Fibroblast of skin of abdomen (primary cell): ENCODE measurements at regions not wholly inside any gene's neighbourhood (a gene's known extent, or its start where the extent isn't known, plus 50 kb on each side); places are given as distances from the start of the nearest gene placed in this dataset.
"Not testable (repeated sequence)": the region's sequence is repeated elsewhere in the genome, so short reads cannot be mapped to it uniquely, and the experiment has no call there.

Experiments
- DNase-seq: peaks from one replicate; pipeline ENCODE4 v3.0.0-alpha.2; 2013

DNA sequence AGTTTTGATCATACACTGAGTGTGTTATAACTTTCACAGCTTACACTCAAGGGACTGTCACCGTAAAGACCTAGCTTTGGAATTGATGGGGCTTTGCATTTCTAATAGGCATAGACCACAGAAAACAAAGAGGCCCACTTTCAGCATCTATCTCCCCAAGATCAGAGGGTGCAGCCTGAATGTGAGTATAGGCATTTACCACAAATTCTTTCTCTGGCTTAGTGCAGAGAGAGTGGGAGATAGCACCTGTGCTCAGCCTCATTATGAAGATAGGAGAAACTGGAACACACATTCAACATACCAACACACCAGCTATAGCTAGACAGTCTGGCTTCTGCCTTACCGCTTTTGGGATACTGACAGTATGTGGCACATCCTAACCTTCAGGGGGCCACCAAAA lies 783.4 kb upstream of the GRAMD2B start:
- DNase-seq, result no peak

DNA sequence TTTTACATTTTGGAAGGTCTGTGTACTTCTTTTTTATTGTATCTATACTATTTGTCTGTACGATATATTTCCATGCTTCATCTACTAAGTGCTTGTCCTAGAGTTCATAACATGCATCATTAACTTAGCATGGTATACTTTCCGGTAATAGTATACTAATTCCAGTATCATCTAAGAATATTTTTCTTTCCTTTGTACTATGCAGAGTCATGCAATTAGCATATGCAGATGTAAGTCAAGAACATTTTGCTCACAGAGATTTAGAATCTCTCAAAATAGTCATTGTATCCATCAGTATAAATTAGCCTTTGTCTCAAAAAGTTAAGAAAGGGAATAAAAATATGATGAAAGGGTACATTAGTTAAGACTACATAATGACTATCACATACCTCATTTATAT lies 770.4 kb upstream of the GRAMD2B start:
- no peak for DNase-seq

DNA sequence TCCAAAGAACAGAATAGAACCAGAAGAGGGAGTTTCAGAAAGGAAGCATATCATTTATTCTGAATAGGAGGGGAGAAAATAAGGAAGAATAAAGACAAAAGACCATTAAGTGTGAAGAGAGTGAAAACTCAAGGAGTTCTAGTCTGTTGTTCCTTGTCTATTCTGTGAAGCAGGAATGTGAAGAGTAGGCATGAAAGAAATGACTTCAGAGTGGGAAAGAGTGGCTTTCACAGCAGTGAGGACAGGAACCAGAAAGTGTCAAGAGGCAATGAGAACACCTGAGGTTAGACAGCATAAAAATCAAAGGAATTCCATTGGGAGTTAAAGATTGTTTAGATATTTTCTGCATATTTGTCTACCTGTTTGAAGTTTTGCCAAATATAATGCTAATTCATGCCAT lies 768.8 kb upstream of the GRAMD2B start:
- no peak for DNase-seq

DNA sequence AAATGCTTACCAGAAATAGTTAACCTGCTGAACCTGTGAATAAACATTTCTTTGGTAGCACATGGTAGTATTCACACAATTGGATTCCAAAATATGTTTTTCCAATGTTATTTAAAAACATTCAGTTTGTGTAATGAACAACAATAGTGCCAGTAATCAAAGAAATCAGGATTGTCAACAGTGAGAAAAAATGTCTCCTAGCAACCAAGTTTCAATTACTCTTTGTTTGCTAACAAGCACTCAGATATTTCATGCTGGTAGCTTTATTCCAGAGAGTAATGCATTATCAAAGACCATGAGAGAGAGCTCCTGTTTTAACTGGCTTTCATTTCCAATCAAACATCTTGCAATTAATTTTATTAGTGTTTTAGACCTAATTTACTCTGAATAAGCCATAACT lies 768.1 kb upstream of the GRAMD2B start:
- no peak for DNase-seq

DNA sequence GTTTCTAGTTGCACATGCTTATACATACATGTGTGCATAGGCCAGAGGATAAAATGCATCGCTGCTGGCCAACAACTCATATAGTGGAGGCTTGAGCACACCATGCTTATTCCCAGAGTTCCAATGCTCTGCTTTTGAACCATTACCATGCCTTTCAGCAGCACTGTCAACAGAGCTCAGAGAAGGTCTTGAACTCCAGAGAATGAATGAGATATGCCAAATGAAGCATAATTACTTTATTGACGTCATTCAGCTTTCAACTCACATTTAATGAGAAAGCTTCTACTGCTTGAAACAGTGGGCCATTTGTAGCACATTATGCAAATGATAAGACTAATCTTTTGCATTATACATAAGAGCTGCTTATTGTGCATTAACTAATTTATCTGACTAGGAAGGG lies 765.3 kb upstream of the GRAMD2B start:
- DNase-seq, result no peak

GRCh38 chr5:125659316-125660023 lies 763.7 kb upstream of the GRAMD2B start:
- DNase-seq, result peak; percentile 15

GRCh38 chr5:125660231-125660895 lies 762.8 kb upstream of the GRAMD2B start:
- no peak for DNase-seq

DNA sequence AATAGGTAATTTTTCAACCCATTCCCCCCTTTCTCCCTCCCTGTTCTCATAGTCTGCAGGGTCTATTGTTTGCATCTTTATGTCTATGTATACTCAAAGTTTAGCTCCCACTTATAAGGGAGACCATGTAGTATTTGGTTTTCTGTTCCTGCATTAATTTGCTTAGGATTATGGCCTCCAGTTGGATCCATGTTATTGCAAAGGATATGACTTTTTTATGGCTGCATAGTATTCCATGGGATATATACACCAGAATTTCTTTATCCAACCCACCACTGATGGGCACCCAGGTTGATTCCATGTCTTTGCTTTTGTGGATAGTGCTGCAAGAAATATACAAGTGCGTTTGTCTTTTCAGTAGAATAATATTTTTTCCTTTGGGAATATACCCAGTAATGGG lies 761.6 kb upstream of the GRAMD2B start:
- no peak for DNase-seq

DNA sequence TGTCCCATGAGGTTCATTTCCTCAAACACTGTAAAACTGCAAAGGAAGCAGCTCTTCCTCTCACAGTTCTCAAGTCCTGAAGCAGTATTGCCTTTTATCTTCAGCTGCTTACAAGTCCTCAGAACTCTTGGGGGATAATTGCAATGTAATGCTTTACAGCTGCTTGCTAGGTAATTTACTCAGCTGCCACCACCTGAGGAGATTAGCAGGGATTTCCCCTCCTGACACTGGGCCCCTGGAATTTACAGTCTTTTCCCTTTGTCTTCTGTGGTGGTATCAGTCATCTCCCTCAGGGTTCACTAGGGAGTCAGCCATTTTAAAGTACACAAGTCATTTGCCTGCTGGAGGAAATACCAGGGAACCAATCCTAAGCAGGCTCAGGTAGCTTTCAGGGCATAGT lies 754.3 kb upstream of the GRAMD2B start:
- DNase-seq, result no peak

GRCh38 chr5:125673359-125673950 lies 749.8 kb upstream of the GRAMD2B start:
- DNase-seq, result no peak

- DNase-seq, result no peak
Observed at GRCh38 chr5:125679522-125679921, 743.7 kb upstream of the GRAMD2B start.

DNA sequence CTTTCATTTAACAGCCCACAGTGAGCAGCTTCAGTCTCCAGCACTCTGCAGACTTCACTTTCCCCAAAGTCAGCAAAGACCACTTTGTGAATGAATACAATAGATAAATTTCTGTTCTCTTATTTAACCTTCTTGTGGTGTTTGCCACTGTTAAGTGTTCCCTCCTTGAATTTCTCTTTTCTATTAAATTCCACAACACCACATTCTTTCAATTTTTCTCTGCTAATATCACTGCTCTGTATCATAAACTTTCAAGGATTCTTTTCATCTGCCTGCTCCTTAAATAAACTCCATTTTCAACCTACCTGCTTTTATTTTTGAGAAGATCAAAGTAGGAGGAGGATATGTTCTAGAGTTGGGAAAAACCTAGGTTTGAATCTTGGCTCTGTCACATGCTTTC lies 739.5 kb upstream of the GRAMD2B start:
- no peak for DNase-seq

GRCh38 chr5:125685771-125686170 lies 737.4 kb upstream of the GRAMD2B start:
- DNase-seq, result peak; percentile 43

DNA sequence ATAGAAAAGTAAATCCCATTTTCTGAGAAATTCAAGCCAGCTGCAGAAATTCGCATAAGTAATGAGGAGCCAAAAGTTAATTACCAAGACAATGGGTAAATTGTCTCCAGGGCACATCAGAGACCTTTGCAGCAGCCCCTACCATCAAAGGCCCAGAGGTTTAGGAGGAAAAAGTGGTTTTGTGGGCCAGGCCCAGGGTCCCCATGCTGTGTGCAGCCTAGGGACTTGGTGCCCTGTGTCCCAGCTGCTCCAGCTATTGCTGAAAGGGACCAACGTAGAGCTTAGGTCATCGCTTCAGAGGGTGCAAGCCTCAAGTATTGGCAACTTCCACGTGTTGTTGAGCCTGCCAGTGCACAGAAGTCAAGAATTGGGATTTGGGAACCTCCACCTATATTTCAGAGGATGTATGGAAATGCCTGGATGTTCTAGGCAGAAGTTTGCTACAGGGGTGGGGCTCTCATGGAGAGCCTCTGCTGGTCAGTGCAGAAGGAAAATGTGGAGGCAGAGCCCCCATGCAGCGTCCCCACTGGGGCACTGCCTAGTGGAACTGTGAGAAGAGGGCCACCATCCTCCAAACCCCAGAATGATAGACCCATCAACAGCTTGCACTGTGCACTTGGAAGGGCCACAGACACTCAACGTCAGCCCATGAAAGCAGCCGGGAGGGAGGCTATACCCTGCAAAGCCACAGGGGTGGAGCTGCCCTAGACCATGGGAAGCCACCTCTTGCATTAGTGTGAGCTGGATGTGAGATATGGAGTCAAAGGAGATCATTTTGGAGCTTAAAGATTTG lies 731.3 kb upstream of the GRAMD2B start:
- not testable (repeated sequence) for DNase-seq

DNA sequence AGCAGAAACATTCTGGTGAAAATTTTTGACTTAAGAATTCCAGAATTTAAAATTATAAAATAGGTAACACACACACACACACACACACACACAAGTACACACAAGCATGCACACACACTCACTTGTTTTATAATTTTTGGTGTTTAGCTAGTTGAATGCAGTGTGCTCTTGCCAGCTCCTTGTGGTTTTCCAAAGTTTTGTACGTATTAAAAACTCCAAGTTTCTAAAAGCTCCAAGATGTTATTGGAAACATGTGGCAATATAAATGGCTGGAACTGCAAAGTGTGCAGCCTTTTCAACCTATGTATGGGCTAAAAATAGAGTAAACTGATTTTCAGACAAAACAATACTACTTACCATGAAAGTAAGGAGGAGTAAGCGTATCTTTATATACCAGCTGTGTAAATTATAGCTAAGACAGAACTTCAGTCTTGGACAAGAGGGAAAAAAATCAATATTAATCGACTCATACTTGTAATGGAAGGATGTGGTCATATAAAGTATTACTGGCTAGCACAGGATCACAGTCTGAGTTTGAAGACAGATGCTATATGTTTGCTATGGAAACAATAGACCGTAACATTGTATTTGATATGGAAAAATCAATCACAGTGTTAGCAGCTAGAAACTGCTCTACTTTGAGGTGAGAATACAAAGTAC lies 727.1 kb upstream of the GRAMD2B start:
- peak; percentile 88 for DNase-seq

DNA sequence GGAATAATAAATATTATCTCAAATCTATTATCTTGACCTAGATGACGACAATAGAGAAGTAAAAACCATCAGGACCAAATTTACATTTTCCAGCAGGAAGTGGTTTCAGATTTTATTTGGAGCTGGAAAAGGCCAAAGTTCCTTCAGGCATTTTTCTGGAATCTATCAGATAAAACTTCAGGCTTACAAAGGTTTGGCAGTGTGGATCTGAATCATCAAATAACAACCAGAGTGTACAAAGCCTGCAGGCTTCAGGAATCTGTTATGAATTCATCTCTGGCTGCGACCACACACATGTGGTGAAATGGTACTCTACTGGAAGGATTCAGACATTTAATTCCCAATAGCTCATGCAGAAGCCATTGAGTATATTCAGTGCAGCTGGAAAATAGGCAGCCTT lies 726.4 kb upstream of the GRAMD2B start:
- peak; percentile 96 for DNase-seq

DNA sequence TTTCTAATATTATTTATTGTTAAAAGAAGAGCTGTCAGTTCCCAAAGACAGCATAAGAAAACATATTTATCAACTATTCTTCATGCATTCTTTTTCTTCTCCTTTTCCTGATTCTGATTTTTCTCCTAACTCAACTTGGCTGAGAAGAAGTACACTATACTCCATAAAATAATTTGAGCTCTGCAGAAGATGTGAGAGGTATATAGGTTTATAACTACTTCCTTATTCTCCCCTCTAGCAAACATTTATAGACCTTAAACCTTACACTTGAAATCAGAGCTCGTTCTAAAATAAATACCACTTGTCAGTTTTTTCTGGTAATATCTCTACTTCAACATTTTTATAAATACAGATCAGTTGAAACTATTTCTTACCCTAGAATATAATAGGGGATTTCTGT lies 724.8 kb upstream of the GRAMD2B start:
- DNase-seq, result no peak

GRCh38 chr5:125699860-125700259 lies 723.3 kb upstream of the GRAMD2B start:
- no peak for DNase-seq

GRCh38 chr5:125700380-125700861 lies 722.8 kb upstream of the GRAMD2B start:
- peak; percentile 67 for DNase-seq

- no peak for DNase-seq
Observed at GRCh38 chr5:125703616-125704015, 719.6 kb upstream of the GRAMD2B start.

GRCh38 chr5:125704888-125705287 lies 718.3 kb upstream of the GRAMD2B start:
- DNase-seq, result no peak

DNA sequence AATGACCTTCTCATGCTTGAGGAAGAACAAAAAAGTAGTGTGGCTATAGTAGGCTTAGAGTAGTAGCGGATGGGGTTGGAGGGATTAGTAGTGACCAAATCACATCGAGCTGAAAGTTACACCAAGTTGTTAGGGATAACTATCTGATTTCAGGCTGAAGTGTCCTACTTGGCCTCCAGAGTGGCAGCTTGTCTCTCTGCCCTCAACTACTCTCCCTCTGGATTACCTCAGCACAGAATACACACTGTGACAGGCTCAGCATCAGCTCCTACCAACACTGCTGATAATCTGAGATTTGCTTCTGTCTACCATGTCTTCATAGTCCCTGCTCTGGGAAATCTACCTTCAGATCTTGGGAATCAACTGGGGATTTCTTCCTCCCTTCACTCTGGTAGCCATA lies 714.6 kb upstream of the GRAMD2B start:
- DNase-seq, result no peak

GRCh38 chr5:125710745-125711144 lies 712.5 kb upstream of the GRAMD2B start:
- no peak for DNase-seq
